ENCODE measurements at regions not wholly inside any gene's neighbourhood (a gene's known extent, or its start where the extent isn't known, plus 50 kb on each side); places are given as distances from the start of the nearest gene placed in this dataset.
"Not testable (repeated sequence)": the region's sequence is repeated elsewhere in the genome, so short reads cannot be mapped to it uniquely, and the experiment has no call there.

- no peak for DNase-seq (ENCODE audit: low read depth, low spot score)
- H3K4me3 ChIP-seq (ENCODE audit: low read depth, low read length): no peak overlapping the region
- TF ChIP-seq, protein P1, sequence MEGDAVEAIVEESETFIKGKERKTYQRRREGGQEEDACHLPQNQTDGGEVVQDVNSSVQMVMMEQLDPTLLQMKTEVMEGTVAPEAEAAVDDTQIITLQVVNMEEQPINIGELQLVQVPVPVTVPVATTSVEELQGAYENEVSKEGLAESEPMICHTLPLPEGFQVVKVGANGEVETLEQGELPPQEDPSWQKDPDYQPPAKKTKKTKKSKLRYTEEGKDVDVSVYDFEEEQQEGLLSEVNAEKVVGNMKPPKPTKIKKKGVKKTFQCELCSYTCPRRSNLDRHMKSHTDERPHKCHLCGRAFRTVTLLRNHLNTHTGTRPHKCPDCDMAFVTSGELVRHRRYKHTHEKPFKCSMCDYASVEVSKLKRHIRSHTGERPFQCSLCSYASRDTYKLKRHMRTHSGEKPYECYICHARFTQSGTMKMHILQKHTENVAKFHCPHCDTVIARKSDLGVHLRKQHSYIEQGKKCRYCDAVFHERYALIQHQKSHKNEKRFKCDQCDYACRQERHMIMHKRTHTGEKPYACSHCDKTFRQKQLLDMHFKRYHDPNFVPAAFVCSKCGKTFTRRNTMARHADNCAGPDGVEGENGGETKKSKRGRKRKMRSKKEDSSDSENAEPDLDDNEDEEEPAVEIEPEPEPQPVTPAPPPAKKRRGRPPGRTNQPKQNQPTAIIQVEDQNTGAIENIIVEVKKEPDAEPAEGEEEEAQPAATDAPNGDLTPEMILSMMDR (IDR thresholded peaks at IDR 0.05; ENCODE audit: insufficient read depth, low read length, missing control alignments): no peak
- POLR2A ChIA-PET: no interaction called here
- CTCF ChIA-PET: no interaction called here
Observed at GRCh38 chr6:120282005-120282404, 932.4 kb upstream of the MAN1A1 start.

- DNase-seq (ENCODE audit: low read depth, low spot score): no peak
- no peak overlapping the region for H3K4me3 ChIP-seq (ENCODE audit: low read depth, low read length)
- TF ChIP-seq, protein P1 (IDR thresholded peaks at IDR 0.05; ENCODE audit: insufficient read depth, low read length, missing control alignments): no peak
- ChIA-PET CTCF (no interaction called here), POLR2A (no interaction called here)
Observed at GRCh38 chr6:120279466-120280167, 930.1 kb upstream of the MAN1A1 start.

DNA sequence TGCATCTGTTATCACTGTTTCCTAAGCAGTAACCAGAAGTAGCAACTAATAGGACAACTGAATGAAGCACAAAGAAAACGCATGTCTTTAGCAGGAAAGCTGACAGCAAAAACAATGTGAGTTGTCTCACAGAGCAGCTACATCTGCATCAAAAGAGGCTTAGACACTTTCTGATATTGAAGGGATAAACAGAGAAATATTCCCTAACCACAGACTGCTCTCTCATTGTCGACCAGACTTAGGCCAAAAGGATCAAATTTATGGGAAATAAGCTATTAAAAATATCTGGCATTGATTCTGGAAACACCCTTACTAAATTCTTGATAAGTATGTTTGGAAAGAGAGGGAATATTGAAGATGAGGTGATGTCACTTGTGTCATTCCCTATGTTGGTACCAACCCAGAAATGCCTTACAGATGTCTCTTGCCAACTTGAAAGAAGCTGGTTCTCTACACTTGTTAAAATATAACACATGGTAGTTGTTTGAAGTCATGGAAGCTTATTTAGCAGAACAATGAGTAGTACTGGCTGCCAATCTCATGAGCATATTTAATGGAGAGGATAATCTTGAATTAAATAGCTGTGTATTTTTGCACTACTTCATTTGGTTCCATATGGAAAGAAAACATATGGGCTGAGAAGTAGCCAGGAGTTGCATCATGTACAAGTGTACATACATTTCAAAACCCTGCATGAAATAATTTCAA, 929.3 kb upstream of the MAN1A1 start:
- ChIA-PET POLR2A (no interaction called here), CTCF (no interaction called here)
- no peak for DNase-seq (ENCODE audit: low read depth, low spot score)
- TF ChIP-seq, protein P1 (IDR thresholded peaks at IDR 0.05; ENCODE audit: insufficient read depth, low read length, missing control alignments): no peak
- H3K4me3 ChIP-seq (ENCODE audit: low read depth, low read length): no peak overlapping the region

DNA sequence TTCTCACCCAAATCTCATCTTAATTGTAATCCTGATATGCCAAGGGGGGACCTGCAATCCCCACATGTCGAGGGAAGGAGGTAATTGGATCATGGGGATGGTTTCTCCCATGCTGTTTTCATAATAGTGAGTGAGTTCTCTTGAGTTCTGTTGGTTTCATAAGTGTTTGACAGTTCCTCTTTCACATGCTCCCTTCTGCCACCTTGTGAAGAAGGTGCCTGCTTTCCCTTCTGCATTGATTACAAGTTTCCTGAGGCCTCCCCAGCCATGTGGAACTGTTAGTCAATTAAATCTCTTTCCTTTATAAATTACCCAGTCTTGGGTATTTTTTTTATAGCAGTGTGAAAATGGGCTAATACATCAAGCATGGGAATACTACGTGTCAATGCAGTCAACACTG, 925.0 kb upstream of the MAN1A1 start:
- H3K4me3 ChIP-seq (ENCODE audit: low read depth, low read length): no peak overlapping the region
- TF ChIP-seq, protein P1 (IDR thresholded peaks at IDR 0.05; ENCODE audit: insufficient read depth, low read length, missing control alignments): no peak
- ChIA-PET CTCF (no interaction called here), POLR2A (no interaction called here)
- DNase-seq (ENCODE audit: low read depth, low spot score): no peak

GRCh38 chr6:120273411-120273810, 923.9 kb upstream of the MAN1A1 start:
- ChIA-PET CTCF (no interaction called here), POLR2A (no interaction called here)
- no peak overlapping the region for H3K4me3 ChIP-seq (ENCODE audit: low read depth, low read length)
- TF ChIP-seq, protein P1 (IDR thresholded peaks at IDR 0.05; ENCODE audit: insufficient read depth, low read length, missing control alignments): no peak
- DNase-seq (ENCODE audit: low read depth, low spot score): no peak

DNA sequence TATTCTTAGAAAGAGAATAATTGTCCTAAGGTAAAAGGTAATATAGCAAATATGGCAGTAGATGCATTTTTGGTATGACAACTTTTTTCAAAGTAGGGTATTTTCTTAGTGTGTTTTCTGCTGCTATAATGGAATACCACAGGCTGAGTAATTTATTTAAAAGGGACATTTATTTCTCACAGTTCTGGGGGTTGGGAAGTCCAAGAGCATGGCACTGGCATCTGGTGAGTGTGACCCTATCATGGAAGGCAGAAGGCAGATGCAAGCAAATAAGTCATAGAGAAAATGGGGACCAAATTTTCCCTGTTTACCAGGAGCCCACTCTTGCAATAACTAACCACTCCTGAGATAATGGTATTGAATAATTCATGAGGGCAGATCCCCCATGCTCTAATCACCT, 922.5 kb upstream of the MAN1A1 start:
- ChIA-PET CTCF (no interaction called here), POLR2A (no interaction called here)
- TF ChIP-seq, protein P1 (IDR thresholded peaks at IDR 0.05; ENCODE audit: insufficient read depth, low read length, missing control alignments): no peak
- no peak overlapping the region for H3K4me3 ChIP-seq (ENCODE audit: low read depth, low read length)
- DNase-seq (ENCODE audit: low read depth, low spot score): no peak

GRCh38 chr6:120268256-120268655, 918.7 kb upstream of the MAN1A1 start:
- H3K4me3 ChIP-seq (ENCODE audit: low read depth, low read length); CTCF ChIA-PET; DNase-seq (ENCODE audit: low read depth, low spot score); POLR2A ChIA-PET: not testable (repeated sequence)

Measured in AG04449 (cell line).